ENCODE measurements at regions not wholly inside any gene's neighbourhood (a gene's known extent, or its start where the extent isn't known, plus 50 kb on each side); places are given as distances from the start of the nearest gene placed in this dataset.

- intact Hi-C loops (cut with micrococcal nuclease) = no loop called here
- no peak overlapping the region for H3K27ac Mint-ChIP-seq
- H3K27me3 Mint-ChIP-seq = peaks cover 52% of the 10 kb centered on the region
- H3K4me1 Mint-ChIP-seq (ENCODE audit: low read depth) = peaks cover 17% of the 10 kb centered on the region
- no peaks in the 10 kb centered on the region for H3K9me3 Mint-ChIP-seq
- H3K4me3 Mint-ChIP-seq = no peak overlapping the region
- H3K36me3 Mint-ChIP-seq (ENCODE audit: low read depth) = no peaks in the 10 kb centered on the region
Measured at GRCh38 chr5:124630767-124631704, 115.4 kb downstream of the ZNF608 start.

GRCh38 chr5:124628721-124629596 is 117.5 kb downstream of the ZNF608 start:
- peaks cover 17% of the 10 kb centered on the region for H3K4me1 Mint-ChIP-seq (ENCODE audit: low read depth)
- H3K27ac Mint-ChIP-seq = no peak overlapping the region
- H3K4me3 Mint-ChIP-seq = no peak overlapping the region
- intact Hi-C loops (cut with micrococcal nuclease) = no loop called here
- H3K36me3 Mint-ChIP-seq (ENCODE audit: low read depth) = no peaks in the 10 kb centered on the region
- no peaks in the 10 kb centered on the region for H3K9me3 Mint-ChIP-seq
- H3K27me3 Mint-ChIP-seq = peaks cover 62% of the 10 kb centered on the region

GRCh38 chr5:124627815-124628595 is 118.4 kb downstream of the ZNF608 start:
- peaks cover 64% of the 10 kb centered on the region for H3K27me3 Mint-ChIP-seq
- H3K4me3 Mint-ChIP-seq = no peak overlapping the region
- intact Hi-C loops (cut with micrococcal nuclease) = no loop called here
- H3K27ac Mint-ChIP-seq = no peak overlapping the region
- H3K36me3 Mint-ChIP-seq (ENCODE audit: low read depth) = no peaks in the 10 kb centered on the region
- peaks cover 17% of the 10 kb centered on the region for H3K4me1 Mint-ChIP-seq (ENCODE audit: low read depth)
- no peaks in the 10 kb centered on the region for H3K9me3 Mint-ChIP-seq

- peaks cover 60% of the 10 kb centered on the region for H3K27me3 Mint-ChIP-seq
- no peaks in the 10 kb centered on the region for H3K9me3 Mint-ChIP-seq
- H3K4me3 Mint-ChIP-seq = no peak overlapping the region
- H3K36me3 Mint-ChIP-seq (ENCODE audit: low read depth) = no peaks in the 10 kb centered on the region
- peaks cover 17% of the 10 kb centered on the region for H3K4me1 Mint-ChIP-seq (ENCODE audit: low read depth)
- intact Hi-C loops (cut with micrococcal nuclease) = no loop called here
- no peak overlapping the region for H3K27ac Mint-ChIP-seq
Measured at GRCh38 chr5:124626053-124626452, 120.4 kb downstream of the ZNF608 start.

- no peaks in the 10 kb centered on the region for H3K36me3 Mint-ChIP-seq (ENCODE audit: low read depth)
- intact Hi-C loops (cut with micrococcal nuclease) = no loop called here
- H3K4me1 Mint-ChIP-seq (ENCODE audit: low read depth) = peaks cover 6% of the 10 kb centered on the region
- no peaks in the 10 kb centered on the region for H3K9me3 Mint-ChIP-seq
- H3K27ac Mint-ChIP-seq = no peak overlapping the region
- H3K27me3 Mint-ChIP-seq = peaks cover 33% of the 10 kb centered on the region
- H3K4me3 Mint-ChIP-seq = no peak overlapping the region
Measured at GRCh38 chr5:124623265-124623664, 123.2 kb downstream of the ZNF608 start.

GRCh38 chr5:124622851-124623250 is 123.6 kb downstream of the ZNF608 start:
- Mint-ChIP-seq H3K4me3 (no peak overlapping the region), H3K36me3 (ENCODE audit: low read depth) (no peaks in the 10 kb centered on the region), H3K4me1 (ENCODE audit: low read depth) (peaks cover 2% of the 10 kb centered on the region), H3K27ac (no peak overlapping the region), H3K27me3 (peaks cover 29% of the 10 kb centered on the region), H3K9me3 (no peaks in the 10 kb centered on the region)
- intact Hi-C loops (cut with micrococcal nuclease) = no loop called here

- Mint-ChIP-seq H3K9me3 (no peaks in the 10 kb centered on the region), H3K4me1 (ENCODE audit: low read depth) (no peaks in the 10 kb centered on the region), H3K36me3 (ENCODE audit: low read depth) (no peaks in the 10 kb centered on the region), H3K27me3 (peaks cover 23% of the 10 kb centered on the region), H3K4me3 (no peak overlapping the region), H3K27ac (no peak overlapping the region)
- intact Hi-C loops (cut with micrococcal nuclease) = no loop called here
Measured at GRCh38 chr5:124621279-124621678, 125.2 kb downstream of the ZNF608 start.

- H3K4me1 Mint-ChIP-seq (ENCODE audit: low read depth) = no peaks in the 10 kb centered on the region
- no peak overlapping the region for H3K4me3 Mint-ChIP-seq
- no peak overlapping the region for H3K27ac Mint-ChIP-seq
- H3K27me3 Mint-ChIP-seq = peaks cover 21% of the 10 kb centered on the region
- H3K36me3 Mint-ChIP-seq (ENCODE audit: low read depth) = no peaks in the 10 kb centered on the region
- intact Hi-C loops (cut with micrococcal nuclease) = no loop called here
- no peaks in the 10 kb centered on the region for H3K9me3 Mint-ChIP-seq
Measured at GRCh38 chr5:124620743-124621142, 125.7 kb downstream of the ZNF608 start.

GRCh38 chr5:124619121-124619520 is 127.3 kb downstream of the ZNF608 start:
- Mint-ChIP-seq H3K4me1 (ENCODE audit: low read depth) (no peaks in the 10 kb centered on the region), H3K9me3 (no peaks in the 10 kb centered on the region), H3K27me3 (peaks cover 14% of the 10 kb centered on the region), H3K27ac (no peak overlapping the region), H3K36me3 (ENCODE audit: low read depth) (no peaks in the 10 kb centered on the region), H3K4me3 (no peak overlapping the region)
- intact Hi-C loops (cut with micrococcal nuclease) = no loop called here

- H3K4me3 Mint-ChIP-seq = no peak overlapping the region
- no peak overlapping the region for H3K27ac Mint-ChIP-seq
- H3K27me3 Mint-ChIP-seq = peaks cover 8% of the 10 kb centered on the region
- H3K36me3 Mint-ChIP-seq (ENCODE audit: low read depth) = no peaks in the 10 kb centered on the region
- intact Hi-C loops (cut with micrococcal nuclease) = no loop called here
- no peaks in the 10 kb centered on the region for H3K4me1 Mint-ChIP-seq (ENCODE audit: low read depth)
- no peaks in the 10 kb centered on the region for H3K9me3 Mint-ChIP-seq
Measured at GRCh38 chr5:124617787-124618186, 128.7 kb downstream of the ZNF608 start.

GRCh38 chr5:124614836-124615385 is 131.5 kb downstream of the ZNF608 start:
- H3K36me3 Mint-ChIP-seq (ENCODE audit: low read depth) = no peaks in the 10 kb centered on the region
- H3K27ac Mint-ChIP-seq = no peak overlapping the region
- no peaks in the 10 kb centered on the region for H3K9me3 Mint-ChIP-seq
- H3K27me3 Mint-ChIP-seq = peaks cover 5% of the 10 kb centered on the region
- H3K4me3 Mint-ChIP-seq = no peak overlapping the region
- H3K4me1 Mint-ChIP-seq (ENCODE audit: low read depth) = no peaks in the 10 kb centered on the region
- intact Hi-C loops (cut with micrococcal nuclease) = no loop called here

- Mint-ChIP-seq H3K27me3 (peaks cover 5% of the 10 kb centered on the region), H3K9me3 (no peaks in the 10 kb centered on the region), H3K4me3 (no peak overlapping the region), H3K36me3 (ENCODE audit: low read depth) (no peaks in the 10 kb centered on the region), H3K27ac (no peak overlapping the region), H3K4me1 (ENCODE audit: low read depth) (no peaks in the 10 kb centered on the region)
- intact Hi-C loops (cut with micrococcal nuclease) = no loop called here
Measured at GRCh38 chr5:124614105-124614504, 132.3 kb downstream of the ZNF608 start.

- intact Hi-C loops (cut with micrococcal nuclease) = no loop called here
- Mint-ChIP-seq H3K36me3 (ENCODE audit: low read depth) (no peaks in the 10 kb centered on the region), H3K27me3 (peaks cover 7% of the 10 kb centered on the region), H3K4me1 (ENCODE audit: low read depth) (no peaks in the 10 kb centered on the region), H3K27ac (no peak overlapping the region), H3K9me3 (no peaks in the 10 kb centered on the region), H3K4me3 (no peak overlapping the region)
Measured at GRCh38 chr5:124613273-124613953, 133.0 kb downstream of the ZNF608 start.
